ENCODE measurements at regions not wholly inside any gene's neighbourhood (a gene's known extent, or its start where the extent isn't known, plus 50 kb on each side); places are given as distances from the start of the nearest gene placed in this dataset.

GRCh38 chr10:29212597-29212996, 76.3 kb upstream of the LYZL1 start:
- no peaks in the 10 kb centered on the region for H3K4me1 ChIP-seq (ENCODE audit: control insufficient read depth in 4 of 4, insufficient read depth in 4 of 4, low read length in 3 of 4)
- no peaks in the 10 kb centered on the region for H3K36me3 ChIP-seq (ENCODE audit: control insufficient read depth in 4 of 4, insufficient read depth in 3 of 4, low read depth in 1 of 4, low read length in 3 of 4)
- TF ChIP-seq, protein P1, sequence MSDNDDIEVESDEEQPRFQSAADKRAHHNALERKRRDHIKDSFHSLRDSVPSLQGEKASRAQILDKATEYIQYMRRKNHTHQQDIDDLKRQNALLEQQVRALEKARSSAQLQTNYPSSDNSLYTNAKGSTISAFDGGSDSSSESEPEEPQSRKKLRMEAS (IDR thresholded peaks at IDR 0.05), result no peak
- TF ChIP-seq FOXA1 (IDR thresholded peaks at IDR 0.05) (no peak), RXRA (IDR thresholded peaks at IDR 0.05) (no peak), NR2F2 (IDR thresholded peaks at IDR 0.05) (no peak)
- no peak overlapping the region for H3K27ac ChIP-seq (ENCODE audit: low read depth in 1 of 2, low read length in 2 of 2)
- H3K4me3 ChIP-seq (ENCODE audit: low read depth in 1 of 3, low read length in 3 of 3), result no peak overlapping the region
- WGBS, result 70% methylated on average over 3 of the region's 3 CpGs
- no peaks in the 10 kb centered on the region for H3K27me3 ChIP-seq (ENCODE audit: control insufficient read depth in 4 of 4, insufficient read depth in 4 of 4, low read length in 3 of 4)
- H3K9ac ChIP-seq (ENCODE audit: low read depth in 1 of 2, low read length in 2 of 2), result no peak overlapping the region
- no peak for DNase-seq (ENCODE audit: low spot score)
- H3K9me3 ChIP-seq (ENCODE audit: control insufficient read depth in 4 of 4, low read length in 3 of 4), result peaks cover 0 to 5% (median 0%) of the 10 kb centered on the region in 4 donors

GRCh38 chr10:29214551-29214950, 74.3 kb upstream of the LYZL1 start:
- H3K4me1 ChIP-seq (ENCODE audit: control insufficient read depth in 4 of 4, insufficient read depth in 4 of 4, low read length in 3 of 4), result no peaks in the 10 kb centered on the region
- H3K9ac ChIP-seq (ENCODE audit: low read depth in 1 of 2, low read length in 2 of 2), result no peak overlapping the region
- DNase-seq (ENCODE audit: low spot score), result no peak
- no peak for TF ChIP-seq RXRA (IDR thresholded peaks at IDR 0.05)
- TF ChIP-seq FOXA1 (IDR thresholded peaks at IDR 0.05), result no peak
- TF ChIP-seq, protein P2, sequence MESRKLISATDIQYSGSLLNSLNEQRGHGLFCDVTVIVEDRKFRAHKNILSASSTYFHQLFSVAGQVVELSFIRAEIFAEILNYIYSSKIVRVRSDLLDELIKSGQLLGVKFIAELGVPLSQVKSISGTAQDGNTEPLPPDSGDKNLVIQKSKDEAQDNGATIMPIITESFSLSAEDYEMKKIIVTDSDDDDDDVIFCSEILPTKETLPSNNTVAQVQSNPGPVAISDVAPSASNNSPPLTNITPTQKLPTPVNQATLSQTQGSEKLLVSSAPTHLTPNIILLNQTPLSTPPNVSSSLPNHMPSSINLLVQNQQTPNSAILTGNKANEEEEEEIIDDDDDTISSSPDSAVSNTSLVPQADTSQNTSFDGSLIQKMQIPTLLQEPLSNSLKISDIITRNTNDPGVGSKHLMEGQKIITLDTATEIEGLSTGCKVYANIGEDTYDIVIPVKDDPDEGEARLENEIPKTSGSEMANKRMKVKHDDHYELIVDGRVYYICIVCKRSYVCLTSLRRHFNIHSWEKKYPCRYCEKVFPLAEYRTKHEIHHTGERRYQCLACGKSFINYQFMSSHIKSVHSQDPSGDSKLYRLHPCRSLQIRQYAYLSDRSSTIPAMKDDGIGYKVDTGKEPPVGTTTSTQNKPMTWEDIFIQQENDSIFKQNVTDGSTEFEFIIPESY (IDR thresholded peaks at IDR 0.05), result no peak
- TF ChIP-seq, protein P1 (IDR thresholded peaks at IDR 0.05), result no peak
- no peak for TF ChIP-seq FOXA2 (IDR thresholded peaks at IDR 0.05)
- no peak for TF ChIP-seq HNF4G (IDR thresholded peaks at IDR 0.05)
- TF ChIP-seq RAD21 (IDR thresholded peaks at IDR 0.05), result no peak
- no peak for TF ChIP-seq SP1 (IDR thresholded peaks at IDR 0.05)
- TF ChIP-seq EGR1 (IDR thresholded peaks at IDR 0.05; ENCODE audit: low read depth in 2 of 2), result no peak
- no peak for TF ChIP-seq TAF1 (conservative IDR thresholded peaks at IDR 0.05)
- TF ChIP-seq CTCF (IDR thresholded peaks at IDR 0.05; ENCODE audit: low read depth, low read length, missing input control), result no peak
- peaks cover 0 to 3% (median 0%) of the 10 kb centered on the region in 4 donors for H3K9me3 ChIP-seq (ENCODE audit: control insufficient read depth in 4 of 4, low read length in 3 of 4)
- WGBS, result 82% methylated on average over 3 of the region's 3 CpGs
- no peak overlapping the region for H3K4me3 ChIP-seq (ENCODE audit: low read depth in 1 of 3, low read length in 3 of 3)
- no peak overlapping the region for H3K27ac ChIP-seq (ENCODE audit: low read depth in 1 of 2, low read length in 2 of 2)
- H3K36me3 ChIP-seq (ENCODE audit: control insufficient read depth in 4 of 4, insufficient read depth in 3 of 4, low read depth in 1 of 4, low read length in 3 of 4), result no peaks in the 10 kb centered on the region
- peaks cover 0 to under 1% (median 0%) of the 10 kb centered on the region in 4 donors for H3K27me3 ChIP-seq (ENCODE audit: control insufficient read depth in 4 of 4, insufficient read depth in 4 of 4, low read length in 3 of 4)

DNA sequence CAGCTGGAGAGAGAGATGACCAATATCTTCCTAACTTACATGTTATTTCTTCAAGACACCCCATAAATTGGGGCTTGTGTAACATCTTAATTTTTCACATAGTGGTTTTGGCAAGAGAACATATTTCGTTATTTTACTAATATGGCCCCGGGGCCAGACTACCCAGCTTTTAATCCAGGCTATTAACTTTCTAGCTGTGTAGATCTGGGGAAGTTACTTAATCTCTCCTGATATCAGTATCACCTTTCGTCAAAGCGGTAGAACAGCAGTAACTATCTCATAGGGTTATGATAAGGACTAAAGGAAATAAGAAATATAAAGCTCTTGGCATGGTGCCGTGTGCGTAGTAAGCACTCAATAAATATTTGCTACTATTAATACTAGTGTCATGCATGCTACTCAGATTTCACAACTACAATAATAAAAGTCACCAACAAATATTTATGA, 71.6 kb upstream of the LYZL1 start:
- H3K4me3 ChIP-seq (ENCODE audit: low read depth in 1 of 3, low read length in 3 of 3), result no peak overlapping the region
- no peak overlapping the region for H3K27ac ChIP-seq (ENCODE audit: low read depth in 1 of 2, low read length in 2 of 2)
- WGBS, result 87% methylated on average over 6 of the region's 6 CpGs
- no peak overlapping the region for H3K9ac ChIP-seq (ENCODE audit: low read depth in 1 of 2, low read length in 2 of 2)
- H3K27me3 ChIP-seq (ENCODE audit: control insufficient read depth in 4 of 4, insufficient read depth in 4 of 4, low read length in 3 of 4), result peaks cover 0 to 2% (median 0%) of the 10 kb centered on the region in 4 donors
- no peak for DNase-seq (ENCODE audit: low spot score)
- no peaks in the 10 kb centered on the region for H3K36me3 ChIP-seq (ENCODE audit: control insufficient read depth in 4 of 4, insufficient read depth in 3 of 4, low read depth in 1 of 4, low read length in 3 of 4)
- no peaks in the 10 kb centered on the region for H3K4me1 ChIP-seq (ENCODE audit: control insufficient read depth in 4 of 4, insufficient read depth in 4 of 4, low read length in 3 of 4)
- H3K9me3 ChIP-seq (ENCODE audit: control insufficient read depth in 4 of 4, low read length in 3 of 4), result no peaks in the 10 kb centered on the region
- TF ChIP-seq EGR1 (IDR thresholded peaks at IDR 0.05; ENCODE audit: low read depth in 2 of 2), result no peak
- no peak for TF ChIP-seq CTCF (IDR thresholded peaks at IDR 0.05; ENCODE audit: low read depth, low read length, missing input control)
- TF ChIP-seq YY1 (IDR thresholded peaks at IDR 0.05), result no peak
- TF ChIP-seq ATF3 (IDR thresholded peaks at IDR 0.05), result no peak
- TF ChIP-seq, protein P3, sequence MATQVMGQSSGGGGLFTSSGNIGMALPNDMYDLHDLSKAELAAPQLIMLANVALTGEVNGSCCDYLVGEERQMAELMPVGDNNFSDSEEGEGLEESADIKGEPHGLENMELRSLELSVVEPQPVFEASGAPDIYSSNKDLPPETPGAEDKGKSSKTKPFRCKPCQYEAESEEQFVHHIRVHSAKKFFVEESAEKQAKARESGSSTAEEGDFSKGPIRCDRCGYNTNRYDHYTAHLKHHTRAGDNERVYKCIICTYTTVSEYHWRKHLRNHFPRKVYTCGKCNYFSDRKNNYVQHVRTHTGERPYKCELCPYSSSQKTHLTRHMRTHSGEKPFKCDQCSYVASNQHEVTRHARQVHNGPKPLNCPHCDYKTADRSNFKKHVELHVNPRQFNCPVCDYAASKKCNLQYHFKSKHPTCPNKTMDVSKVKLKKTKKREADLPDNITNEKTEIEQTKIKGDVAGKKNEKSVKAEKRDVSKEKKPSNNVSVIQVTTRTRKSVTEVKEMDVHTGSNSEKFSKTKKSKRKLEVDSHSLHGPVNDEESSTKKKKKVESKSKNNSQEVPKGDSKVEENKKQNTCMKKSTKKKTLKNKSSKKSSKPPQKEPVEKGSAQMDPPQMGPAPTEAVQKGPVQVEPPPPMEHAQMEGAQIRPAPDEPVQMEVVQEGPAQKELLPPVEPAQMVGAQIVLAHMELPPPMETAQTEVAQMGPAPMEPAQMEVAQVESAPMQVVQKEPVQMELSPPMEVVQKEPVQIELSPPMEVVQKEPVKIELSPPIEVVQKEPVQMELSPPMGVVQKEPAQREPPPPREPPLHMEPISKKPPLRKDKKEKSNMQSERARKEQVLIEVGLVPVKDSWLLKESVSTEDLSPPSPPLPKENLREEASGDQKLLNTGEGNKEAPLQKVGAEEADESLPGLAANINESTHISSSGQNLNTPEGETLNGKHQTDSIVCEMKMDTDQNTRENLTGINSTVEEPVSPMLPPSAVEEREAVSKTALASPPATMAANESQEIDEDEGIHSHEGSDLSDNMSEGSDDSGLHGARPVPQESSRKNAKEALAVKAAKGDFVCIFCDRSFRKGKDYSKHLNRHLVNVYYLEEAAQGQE (IDR thresholded peaks at IDR 0.05), result no peak
- TF ChIP-seq FOXA1 (IDR thresholded peaks at IDR 0.05), result no peak
- TF ChIP-seq, protein P2 (IDR thresholded peaks at IDR 0.05), result no peak
